ENCODE measurements at regions not wholly inside any gene's neighbourhood (a gene's known extent, or its start where the extent isn't known, plus 50 kb on each side); places are given as distances from the start of the nearest gene placed in this dataset.

DNA sequence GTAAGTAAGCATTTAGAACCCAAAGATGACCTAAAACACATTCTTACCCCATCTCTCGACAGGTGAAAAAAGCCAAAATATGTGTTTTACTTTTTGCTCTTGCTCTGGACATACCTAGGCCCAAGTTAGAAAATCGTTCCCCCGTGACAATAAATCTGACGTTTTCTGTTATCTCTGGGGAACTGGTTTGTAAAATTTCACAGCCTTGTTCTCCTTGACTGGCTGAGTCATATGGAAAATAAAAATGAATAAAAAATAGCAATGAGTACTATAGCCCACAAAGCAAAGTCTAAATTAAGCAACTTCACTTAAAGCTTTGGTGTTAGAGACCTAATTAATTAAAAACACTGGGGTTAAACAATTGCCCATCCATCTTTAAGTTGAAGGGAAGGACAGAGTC, 286.9 kb upstream of the CLINT1 start:
- no peak for DNase-seq

DNA sequence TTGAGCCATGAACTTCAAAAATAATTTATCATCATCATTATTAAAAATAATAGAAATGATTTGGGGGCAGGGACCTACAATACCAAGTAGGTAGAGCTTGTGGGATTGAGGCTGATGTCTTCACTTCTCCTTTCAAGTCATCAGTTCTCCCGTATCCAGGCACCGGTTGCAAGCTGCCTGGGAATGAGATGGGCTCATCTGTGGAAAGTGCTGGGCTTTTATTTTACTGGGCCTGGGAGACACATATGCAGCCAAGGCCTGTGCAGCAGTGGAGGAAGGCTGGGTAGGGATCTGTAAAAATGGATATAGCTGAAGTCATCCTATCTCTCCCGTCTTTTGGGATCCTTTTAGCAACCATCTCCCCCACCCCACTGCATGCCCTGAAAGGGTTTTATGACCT, 284.1 kb upstream of the CLINT1 start:
- DNase-seq, result no peak

DNA sequence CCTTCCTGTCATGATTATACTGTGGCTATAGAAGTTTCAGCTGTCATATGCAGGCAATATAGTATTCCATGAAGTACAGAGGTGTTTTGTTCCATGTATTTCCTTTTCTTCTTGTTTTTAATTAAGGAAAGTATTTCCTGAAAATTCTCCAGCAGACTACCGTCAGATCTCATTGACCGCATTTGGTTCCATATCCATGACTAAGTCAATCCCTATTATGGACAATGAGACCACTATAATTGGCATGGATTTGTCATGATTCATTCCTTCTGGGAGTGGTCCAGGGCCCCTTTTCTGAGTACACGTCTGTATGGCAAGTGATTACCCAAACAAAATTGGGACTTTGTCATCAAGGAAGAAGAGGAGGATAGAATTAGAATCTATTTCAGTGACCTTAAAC, 283.2 kb upstream of the CLINT1 start:
- DNase-seq, result no peak

DNA sequence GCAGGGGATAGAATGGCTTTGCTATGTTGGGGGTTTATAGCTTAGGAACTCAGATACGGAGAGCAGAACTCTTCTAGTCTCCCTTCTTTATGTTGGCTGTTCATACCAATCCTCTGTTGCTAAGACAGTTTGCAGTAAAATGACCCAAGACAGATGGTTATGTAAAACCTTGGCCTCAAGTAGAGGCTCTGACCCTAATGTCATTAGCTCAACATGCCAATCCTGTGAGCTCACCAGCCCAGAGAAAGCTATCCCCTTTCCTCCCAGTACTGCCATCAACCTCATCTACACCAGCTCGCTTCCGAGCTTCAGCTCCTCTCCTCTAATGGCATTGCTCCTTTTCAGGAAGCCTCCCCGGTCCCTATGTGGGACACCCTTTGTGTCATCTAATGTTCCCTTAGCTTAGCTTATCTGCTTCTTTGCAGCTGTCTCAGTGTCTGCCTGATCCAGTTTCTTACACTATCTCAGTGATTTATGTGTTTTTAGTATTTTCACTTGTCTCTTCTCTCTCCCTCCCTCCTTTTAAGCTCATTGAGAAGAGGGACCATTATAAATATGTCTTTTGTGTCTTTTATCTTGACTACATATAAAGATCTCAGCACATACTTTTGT, 281.3 kb upstream of the CLINT1 start:
- no peak for DNase-seq

DNA sequence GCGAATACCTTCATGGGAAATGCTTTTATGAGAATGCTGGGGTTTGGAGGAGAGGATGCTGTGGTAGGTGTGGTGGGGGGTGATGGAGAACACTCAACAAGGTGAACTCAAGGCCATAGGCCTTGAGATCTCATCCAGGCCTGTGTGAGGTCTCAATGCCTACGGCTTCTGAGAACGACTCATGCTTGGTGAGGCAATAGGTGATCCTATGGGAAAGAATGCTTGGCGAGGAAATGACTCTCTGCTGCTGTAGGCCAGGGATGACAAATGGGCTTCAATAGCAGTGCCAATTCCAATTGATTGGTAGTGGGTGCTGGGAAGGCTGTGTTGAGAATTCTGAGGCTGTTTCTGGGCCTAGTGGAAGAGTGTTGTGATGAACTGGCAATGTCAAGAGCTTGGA, 280.2 kb upstream of the CLINT1 start:
- no peak for DNase-seq

DNA sequence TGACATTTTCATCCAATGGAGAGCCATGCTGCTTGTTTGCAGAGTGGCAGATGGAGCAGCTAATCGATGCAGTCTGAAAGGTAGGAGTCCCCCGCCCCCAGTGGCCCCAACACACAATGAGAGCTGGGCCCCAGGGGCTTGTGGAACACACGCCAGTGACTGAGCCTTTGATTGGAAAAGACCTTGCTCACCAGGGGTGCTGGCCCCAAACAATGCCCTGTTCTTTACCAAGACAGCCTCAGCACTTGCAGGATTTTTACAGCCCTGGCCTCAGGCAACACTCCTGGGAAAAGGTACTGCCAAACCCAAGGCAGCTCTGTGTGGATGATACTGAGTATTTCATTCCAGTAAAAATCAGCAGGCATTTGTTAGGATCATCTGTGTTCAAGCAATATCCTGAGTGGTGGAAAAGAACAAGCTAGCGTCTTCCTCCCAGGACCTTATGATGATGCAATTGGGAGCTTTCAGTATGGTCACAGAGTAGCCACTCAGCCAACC, 276.8 kb upstream of the CLINT1 start:
- peak; percentile 50 for DNase-seq

DNA sequence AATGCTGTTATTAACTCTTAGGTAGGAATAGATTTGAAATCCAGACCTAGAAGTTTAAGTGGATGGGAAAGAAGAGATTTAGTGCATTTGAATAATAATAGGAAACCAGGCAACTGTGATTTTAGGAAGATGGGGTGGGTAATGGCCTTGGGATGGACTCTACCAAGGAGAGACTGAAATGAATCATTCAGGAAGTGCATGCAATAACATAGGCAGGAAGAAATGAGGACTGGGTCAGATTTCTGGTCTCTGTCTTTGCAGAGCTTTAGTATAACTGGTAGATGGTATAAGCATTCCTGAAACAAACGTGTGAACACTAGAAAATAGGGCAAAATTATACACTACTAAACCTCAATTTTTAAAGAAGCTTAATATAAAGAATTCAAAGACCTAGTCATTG, 274.4 kb upstream of the CLINT1 start:
- DNase-seq, result peak; percentile 12

DNA sequence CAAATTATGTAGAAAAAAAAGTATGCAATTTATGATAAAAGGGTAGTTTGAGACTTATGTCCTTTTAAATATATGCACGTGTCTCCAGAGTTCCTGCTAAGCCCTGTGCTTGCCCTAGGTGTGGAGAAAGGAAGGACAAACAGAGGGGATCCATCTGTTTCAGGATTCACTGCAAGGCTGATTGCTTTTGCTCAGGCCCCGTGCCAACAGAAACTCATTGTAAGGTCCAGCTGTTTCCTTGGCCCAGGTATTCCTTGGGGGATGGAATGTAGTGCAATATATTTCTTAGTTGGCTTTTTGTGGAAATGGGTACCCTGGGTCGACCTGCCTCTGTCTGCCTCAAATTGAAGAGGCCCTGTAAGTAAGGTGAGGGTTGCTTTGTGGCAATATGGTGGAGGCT, 268.6 kb upstream of the CLINT1 start:
- DNase-seq, result no peak

DNA sequence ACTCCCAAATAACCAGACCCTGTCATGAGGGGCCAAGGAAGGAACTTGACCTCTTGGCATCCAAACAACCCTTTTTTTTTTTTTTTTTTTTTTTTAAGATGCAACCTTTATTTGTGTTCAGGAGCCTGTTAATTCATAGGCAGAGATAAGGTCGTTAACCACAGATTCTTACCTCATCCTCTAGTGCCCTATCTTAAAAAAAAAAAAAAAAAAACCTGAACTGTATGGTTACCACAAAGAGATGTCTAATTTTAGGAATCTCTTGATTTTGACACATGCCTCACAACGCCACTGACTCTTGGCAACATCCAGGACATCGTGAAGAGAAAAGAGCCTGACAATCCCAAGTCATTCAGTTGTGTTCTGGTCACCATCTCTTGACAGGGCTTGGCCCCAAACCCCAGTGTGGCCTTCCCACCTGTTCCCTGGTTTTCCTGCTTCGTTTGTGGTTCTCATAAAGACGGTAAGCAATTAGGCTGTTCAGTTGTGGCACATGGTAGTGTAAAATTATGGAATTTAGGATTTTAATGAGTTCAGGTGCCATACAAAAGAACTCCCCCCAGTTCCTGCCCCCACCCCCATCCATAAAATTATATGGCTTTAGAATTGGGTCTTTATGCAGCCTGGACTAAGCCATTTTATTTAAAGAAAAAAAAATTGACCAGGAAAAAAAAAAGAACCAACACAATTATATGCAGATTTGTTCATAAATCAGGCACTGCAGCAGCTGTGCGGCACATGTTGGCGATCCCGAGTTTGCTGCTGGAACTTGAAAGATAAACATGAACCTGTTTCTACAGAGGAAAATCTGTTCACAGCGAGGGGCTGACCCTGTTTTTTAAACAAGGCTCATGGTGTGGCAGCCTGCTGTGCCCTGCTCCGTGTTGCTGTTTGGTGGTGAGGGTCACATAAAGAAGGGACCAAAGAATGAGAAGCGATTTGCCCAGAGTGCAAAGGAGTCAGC, 267.8 kb upstream of the CLINT1 start:
- no peak for DNase-seq

DNA sequence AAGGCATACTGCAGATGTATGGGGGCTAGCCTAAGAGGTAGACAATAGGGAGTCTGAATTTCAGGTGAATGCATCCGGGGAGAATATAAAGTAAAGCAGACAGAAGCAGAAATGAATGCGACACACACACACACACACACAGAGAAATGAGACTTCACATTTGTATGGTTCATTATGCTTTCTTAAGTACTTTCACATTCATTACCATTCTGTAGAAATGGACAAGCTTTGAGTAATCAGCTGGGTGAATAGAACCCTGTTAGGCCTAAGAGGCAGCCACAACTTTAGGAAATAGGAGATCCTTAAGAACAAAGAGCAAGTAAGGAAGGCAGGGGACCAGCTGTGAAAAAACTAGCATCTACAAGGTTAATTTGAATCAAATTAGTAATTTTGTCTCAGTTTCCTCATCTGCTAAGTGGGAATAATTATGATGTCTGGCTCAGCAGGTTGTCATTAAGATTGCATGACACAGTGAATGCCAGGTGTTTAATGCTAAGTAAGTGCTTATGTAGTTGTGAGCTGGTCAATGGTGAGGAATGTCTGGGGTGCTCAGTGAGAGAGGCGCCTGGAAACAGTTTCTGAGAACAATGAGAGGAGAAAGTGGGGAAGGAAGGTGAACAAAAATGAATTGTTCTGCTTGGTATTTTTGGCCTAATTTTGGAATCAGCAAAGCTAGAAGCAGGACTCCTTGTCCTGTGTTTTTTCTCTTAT, 265.8 kb upstream of the CLINT1 start:
- DNase-seq, result no peak

DNA sequence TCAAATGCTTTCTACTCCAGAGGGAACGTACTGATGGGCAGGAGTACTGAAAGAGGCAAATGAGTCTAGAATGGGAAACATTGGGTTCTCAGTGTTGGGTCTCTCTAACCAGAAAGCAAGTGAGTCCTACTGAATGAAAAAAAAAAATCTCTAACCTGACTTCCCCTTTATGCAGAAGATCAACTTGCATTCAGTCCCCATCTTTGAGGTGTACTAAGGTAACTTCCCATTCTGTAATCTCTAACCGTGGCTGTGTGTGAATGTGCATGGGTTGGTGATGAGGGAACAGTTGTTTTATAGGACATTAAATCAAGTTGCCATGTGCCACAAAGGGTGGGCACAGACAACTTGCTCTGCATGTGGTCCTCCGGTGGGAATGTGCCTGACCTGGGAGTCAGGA, 264.6 kb upstream of the CLINT1 start:
- DNase-seq, result no peak

DNA sequence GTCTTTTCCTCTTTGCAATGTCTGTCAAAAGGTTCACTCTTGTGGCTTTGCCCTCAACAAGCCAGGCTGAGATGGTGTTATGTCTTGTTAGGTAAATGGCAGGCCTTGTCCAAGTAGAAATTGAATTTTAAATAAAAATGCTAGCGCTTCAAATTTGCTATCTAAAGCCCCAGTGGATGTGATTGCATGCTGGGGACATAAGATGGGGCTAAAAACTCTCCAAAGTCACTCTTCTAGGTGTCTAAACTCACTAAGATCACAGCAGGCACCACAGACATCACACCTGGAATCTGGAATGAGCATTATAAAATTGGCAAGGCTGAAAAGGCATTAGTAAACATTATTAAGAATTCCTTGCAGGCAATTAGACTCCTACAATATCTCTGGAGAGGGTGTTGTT, 262.7 kb upstream of the CLINT1 start:
- no peak for DNase-seq

DNA sequence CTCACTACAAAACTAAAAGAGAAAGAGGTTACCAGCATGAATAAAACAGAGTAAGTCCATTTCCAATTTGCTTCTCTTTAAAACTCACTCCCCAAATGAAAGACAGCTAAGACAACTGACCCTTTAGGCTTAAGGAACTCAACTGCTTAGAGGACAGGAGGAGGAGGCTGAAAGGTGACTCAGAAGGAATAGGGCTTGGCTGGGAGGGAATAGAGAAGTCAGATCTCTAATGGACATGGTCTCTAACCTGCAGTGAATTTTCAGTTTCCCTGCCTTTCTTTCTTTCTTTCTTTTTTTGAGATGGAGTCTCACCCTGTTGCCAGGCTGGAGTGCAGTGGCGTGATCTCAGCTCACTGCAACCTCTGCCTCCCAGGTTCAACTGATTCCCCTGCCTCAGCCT, 261.8 kb upstream of the CLINT1 start:
- DNase-seq, result no peak

DNA sequence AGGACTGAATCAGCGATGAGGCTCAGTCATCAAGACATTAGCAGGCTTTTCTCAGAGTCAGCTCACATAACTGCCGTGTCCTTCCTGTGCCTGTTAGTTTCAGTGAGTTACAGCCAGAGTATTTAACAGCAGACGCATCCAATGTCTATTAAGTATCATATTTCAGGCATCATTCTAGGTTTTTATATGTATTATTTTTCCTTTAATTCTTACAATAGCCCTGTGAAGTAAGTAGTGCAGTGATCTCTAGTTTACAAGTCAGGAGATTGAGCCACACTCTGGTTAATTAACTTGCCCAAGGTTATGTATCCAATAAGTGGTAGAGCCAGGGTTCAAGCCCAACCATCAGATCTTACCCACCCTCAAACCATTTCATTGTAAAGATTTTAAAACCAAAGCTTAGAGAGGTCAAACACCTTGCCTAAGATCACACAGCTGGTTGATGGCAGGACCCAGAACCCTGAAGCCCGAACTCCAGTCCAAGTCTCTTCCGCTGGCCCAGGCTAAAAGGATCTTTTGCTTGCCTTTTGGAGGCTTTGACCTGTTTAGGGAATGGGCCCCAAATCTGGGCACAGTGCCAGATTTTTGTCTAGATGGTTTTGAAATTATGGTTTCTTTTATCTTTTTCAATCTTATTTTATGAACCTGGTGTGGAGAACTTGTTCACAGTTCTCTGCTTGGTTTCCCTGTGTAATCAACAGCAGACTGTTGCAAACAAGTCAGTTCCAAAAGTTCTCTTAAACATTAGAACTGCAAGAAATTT, 261.2 kb upstream of the CLINT1 start:
- no peak for DNase-seq

DNA sequence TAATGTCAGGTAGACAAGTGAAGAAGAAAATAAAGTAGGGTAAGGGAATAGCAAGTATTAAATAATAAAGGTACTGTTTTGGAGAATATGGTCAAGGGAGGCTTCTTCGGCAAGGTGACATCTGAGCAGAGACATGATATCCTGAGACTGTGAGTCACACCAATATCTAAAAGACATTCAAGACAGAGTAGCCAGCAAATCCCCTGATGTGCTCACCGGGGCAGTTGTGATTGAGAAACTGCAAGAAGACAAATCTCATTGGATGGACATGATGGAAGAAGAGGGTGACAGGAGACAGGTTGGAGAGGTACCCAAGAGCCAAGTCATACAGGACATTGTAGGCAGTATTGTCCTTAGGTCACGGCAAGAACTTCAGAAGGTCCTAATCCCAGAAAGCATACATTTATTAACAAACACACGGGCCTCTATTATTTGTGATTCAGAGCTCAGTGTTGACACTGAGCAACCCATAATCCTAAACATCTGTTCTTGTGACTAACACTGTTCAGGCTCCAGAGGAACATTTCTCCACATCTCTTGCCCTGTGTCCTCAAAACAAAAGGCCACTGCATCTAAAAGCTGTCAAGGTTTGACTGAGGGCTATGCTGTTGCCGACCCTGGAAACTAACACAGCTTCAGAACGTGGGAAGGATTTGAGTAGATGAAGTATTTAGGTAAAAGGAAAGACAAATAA, 258.7 kb upstream of the CLINT1 start:
- DNase-seq, result no peak

DNA sequence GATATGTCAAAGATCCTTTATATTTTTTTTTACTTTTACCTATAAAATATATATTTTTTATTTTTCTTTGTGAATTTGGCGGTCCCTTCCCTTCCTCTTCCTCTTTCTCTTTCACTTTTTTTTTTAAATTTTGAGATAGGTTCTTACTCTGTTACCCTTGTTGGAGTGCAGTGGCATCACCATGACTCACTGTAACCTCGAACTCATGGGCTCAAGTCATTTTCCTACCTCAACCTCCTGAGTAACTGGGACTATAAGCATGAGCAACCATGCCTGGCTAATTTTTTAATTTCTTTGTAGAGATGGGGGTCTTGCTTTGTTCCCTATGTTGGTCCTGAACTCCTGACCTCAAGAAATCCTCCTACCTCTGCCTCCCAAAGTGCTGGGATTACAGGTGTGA, 258.0 kb upstream of the CLINT1 start:
- DNase-seq, result no peak

DNA sequence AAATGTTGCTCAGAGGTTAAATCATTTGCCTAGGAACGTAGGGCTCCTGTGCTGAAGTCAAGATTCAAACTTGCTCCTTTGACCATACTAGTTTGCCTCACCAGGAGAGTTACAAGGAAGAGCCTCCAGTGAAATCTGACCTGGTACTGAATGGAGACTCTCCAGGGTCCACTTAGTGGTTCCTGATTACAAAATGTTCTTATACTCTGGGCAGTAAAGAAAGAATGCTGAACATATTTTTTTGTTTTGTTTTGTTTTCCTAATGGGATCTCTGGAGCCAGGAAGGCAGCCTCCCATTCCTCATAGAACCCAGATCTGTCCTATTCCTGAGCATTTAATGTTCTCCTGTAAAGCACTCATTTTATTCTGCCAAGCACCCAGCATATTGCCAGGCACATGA, 256.5 kb upstream of the CLINT1 start:
- DNase-seq, result no peak

DNA sequence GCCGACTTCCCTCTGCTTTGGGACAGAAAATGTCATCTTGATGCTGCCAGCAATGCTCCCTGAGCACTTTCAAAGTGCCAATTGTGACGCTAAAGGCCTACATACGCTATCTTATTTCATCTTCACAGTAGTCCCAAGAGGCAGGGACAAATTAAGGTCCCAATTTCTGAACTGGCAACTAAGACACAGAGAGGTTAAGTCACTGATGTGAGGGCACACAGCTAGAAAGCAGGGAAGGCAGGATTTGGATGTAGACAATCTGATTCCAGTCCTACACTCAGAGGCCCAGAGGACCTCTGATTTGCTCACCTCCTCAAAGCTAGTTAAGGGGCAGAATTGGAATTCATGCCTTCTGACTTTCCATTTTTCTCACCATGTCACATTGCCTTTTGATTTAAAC, 249.2 kb upstream of the CLINT1 start:
- DNase-seq, result no peak

DNA sequence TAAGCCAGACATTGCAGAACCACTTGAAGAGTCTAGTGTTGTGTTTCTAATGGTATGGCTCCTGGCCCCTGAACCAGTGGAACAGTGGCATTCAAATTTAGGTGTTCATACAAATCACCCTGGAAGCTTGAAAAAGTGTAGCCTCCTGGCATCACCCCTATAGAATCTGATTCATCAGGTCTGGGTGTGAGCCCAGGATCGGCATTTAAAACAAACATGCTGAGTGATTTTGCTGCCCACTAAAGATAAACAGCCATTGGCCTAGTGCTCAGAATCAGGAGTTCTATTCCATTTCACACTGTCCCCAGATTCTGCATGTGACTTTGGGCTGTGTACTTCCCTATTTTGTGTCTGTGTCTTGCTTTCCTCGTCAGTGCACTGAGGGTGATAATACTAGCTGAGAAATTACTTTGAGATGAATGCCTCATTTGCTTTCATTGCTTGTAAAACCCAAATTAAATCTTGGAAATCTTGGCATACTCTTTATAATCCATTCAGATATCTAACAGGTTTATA, 241.5 kb upstream of the CLINT1 start:
- DNase-seq, result no peak

DNA sequence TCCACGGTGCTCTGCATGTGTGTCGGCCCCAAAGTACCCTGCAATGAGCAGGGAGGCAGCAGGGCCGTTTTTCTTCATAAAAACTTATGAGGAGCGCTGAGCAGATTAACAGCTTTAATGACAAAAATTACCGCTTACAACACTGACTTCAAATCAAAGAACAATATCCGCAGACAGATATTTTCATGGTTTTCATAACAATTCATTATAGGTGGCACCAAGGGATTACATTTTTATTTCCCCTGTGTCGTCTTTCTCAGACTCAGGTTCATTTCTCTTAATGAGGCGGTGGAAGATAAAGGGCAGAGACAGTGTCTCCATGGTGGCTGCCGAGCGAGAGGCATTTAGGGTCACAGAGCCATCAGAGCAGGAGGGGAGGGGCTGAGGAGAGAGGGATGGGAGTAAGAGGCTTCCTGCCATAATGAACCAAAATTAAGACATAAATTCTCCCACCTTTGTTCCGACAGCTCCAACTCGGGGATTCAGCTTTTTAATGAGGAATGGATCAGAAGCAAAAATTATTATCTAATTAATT, 240.7 kb upstream of the CLINT1 start:
- no peak for DNase-seq

DNA sequence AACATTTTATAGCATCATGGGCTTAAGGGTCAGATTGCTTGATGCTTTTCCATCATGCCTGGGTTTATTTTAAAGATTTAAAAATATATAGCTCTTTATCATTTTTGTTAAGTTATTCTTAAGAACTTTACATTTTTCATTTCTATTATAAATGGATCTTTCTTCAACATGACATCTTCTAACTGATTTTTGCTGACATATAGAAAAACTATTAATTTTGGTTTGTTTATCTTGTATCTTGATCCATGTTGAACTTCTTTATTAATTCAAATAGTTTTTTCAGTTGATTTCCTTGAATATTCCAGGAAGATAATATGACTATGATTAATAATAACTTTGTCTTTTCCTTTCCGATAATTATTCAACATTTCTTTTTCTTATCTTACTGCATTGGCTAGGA, 237.9 kb upstream of the CLINT1 start:
- no peak for DNase-seq

DNA sequence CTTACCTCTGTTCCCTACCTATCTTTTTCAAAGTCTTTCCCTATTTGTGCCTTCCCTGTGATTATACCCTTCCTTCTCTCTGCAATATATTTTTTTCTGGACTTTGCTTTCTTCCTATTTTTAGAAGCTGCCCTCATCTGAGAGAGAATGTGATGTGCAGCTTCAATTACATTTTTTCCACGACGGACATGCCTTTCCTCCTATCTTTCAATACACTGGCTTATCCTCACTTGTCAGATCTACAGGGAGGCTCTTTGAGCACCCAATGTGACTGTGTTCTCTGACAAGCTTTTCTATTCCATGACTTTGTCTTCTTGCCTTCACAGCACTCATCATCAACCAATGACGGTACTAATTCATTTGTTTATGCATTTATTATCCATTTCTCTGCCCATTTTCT, 227.9 kb upstream of the CLINT1 start:
- no peak for DNase-seq

Data from NCI-H1436 treated with DMSO at 0.1 percent for 48 hours (cell line).